CD14-positive monocyte (primary cell): ENCODE measurements at regions not wholly inside any gene's neighbourhood (a gene's known extent, or its start where the extent isn't known, plus 50 kb on each side); places are given as distances from the start of the nearest gene placed in this dataset.

Experiments
- DNase-seq, 3 donors: peaks; one replicate each; pipeline ENCODE4 v3.0.0-alpha.2; 2011 to 2022
- H2AFZ ChIP-seq: 2 replicates; pipeline ENCODE4 v1.6.0; 2012; ENCODE audit warnings: mild to moderate bottlenecking, low read depth, low read length, inconsistent platforms; ENCODE audit not compliant: insufficient read depth, poor library complexity, severe bottlenecking
- H3K27ac ChIP-seq, 2 donors: 1 replicate in 1 of 2; 2 replicates in 1 of 2; pipeline ENCODE4 v1.5.1; 2012 to 2013; ENCODE audit warnings: low read length in 2 of 2, control low read depth in 1 of 2, inconsistent platforms in 1 of 2, low read depth in 1 of 2, mild to moderate bottlenecking in 1 of 2
- H3K27me3 ChIP-seq, 2 donors: one replicate each; pipeline versions ENCODE4 v1.6.0 to v1.6.1; 2011 to 2013; ENCODE audit warnings: low read length in 2 of 2; ENCODE audit not compliant: control insufficient read depth in 2 of 2, insufficient read depth in 2 of 2
- H3K36me3 ChIP-seq, 2 donors: replicated peaks in 1 of 2; 1 replicate in 1 of 2; 2 replicates in 1 of 2; pipeline versions ENCODE4 v1.5.1 to v1.6.1; 2012 to 2013; ENCODE audit warnings: low read length in 2 of 2, control low read depth in 1 of 2, inconsistent platforms in 1 of 2, mild to moderate bottlenecking in 1 of 2; ENCODE audit not compliant: insufficient read depth in 2 of 2, control insufficient read depth in 1 of 2
- H3K4me1 ChIP-seq, 2 donors: 1 replicate in 1 of 2; 2 replicates in 1 of 2; pipeline versions ENCODE4 v1.5.1 to v1.6.1; 2012 to 2013; ENCODE audit warnings: low read length in 2 of 2, control low read depth in 1 of 2, inconsistent platforms in 1 of 2, mild to moderate bottlenecking in 1 of 2, moderate library complexity in 1 of 2; ENCODE audit not compliant: insufficient read depth in 2 of 2, control insufficient read depth in 1 of 2
- H3K4me2 ChIP-seq: replicated peaks from 2 replicates; pipeline ENCODE3; 2012; ENCODE audit warnings: low read length, moderate library complexity, mild to moderate bottlenecking; ENCODE audit not compliant: poor library complexity, severe bottlenecking; ENCODE audit errors: extremely low read depth
- H3K4me3 ChIP-seq, 3 experiments: fragments of 200-600 bp in 1 of 3; sonication (generic) in 1 of 3; replicated peaks in 1 of 3; 1 replicate in 2 of 3; 2 replicates in 1 of 3; pipeline ENCODE4 v1.5.1; 2011 to 2013; ENCODE audit warnings: low read length in 3 of 3, mild to moderate bottlenecking in 3 of 3, control low read depth in 2 of 3, low read depth in 2 of 3, inconsistent platforms in 1 of 3, moderate library complexity in 1 of 3
- H3K79me2 ChIP-seq: 2 replicates; pipeline ENCODE4 v1.6.0; 2012; ENCODE audit warnings: mild to moderate bottlenecking, control low read depth, inconsistent platforms, low read length, moderate library complexity; ENCODE audit not compliant: insufficient read depth
- H3K9ac ChIP-seq: 2 replicates; pipeline ENCODE4 v1.6.0; 2017; ENCODE audit warnings: low read length, mild to moderate bottlenecking; ENCODE audit not compliant: insufficient read depth, poor library complexity, severe bottlenecking
- H3K9me3 ChIP-seq, 2 donors: replicated peaks in 1 of 2; 1 replicate in 1 of 2; 2 replicates in 1 of 2; pipeline versions ENCODE4 v1.5.1 to v1.6.1; 2012 to 2013; ENCODE audit warnings: low read length in 2 of 2, control low read depth in 1 of 2; ENCODE audit not compliant: control insufficient read depth in 1 of 2, insufficient read depth in 1 of 2
- H4K20me1 ChIP-seq: 2 replicates; pipeline ENCODE4 v1.6.0; 2012; ENCODE audit warnings: mild to moderate bottlenecking, low read length, control low read depth, moderate library complexity; ENCODE audit not compliant: insufficient read depth
- H3K27ac Mint-ChIP-seq, 7 donors: one replicate each; pipeline ENCODE4 v1.8.0; 2020; ENCODE audit warnings: mild to moderate bottlenecking in 7 of 7, mixed read lengths in 7 of 7, moderate library complexity in 6 of 7, inconsistent platforms in 2 of 7
- H3K27me3 Mint-ChIP-seq, 3 donors: one replicate each; pipeline ENCODE4 v1.8.0; 2021 to 2022; ENCODE audit warnings: low read depth in 3 of 3, mild to moderate bottlenecking in 3 of 3, mixed read lengths in 3 of 3, moderate library complexity in 3 of 3, inconsistent platforms in 1 of 3
- H3K36me3 Mint-ChIP-seq, 2 donors: one replicate each; pipeline ENCODE4 v1.8.0; 2020; ENCODE audit warnings: mixed read lengths in 2 of 2, inconsistent platforms in 1 of 2, mild to moderate bottlenecking in 1 of 2
- H3K4me1 Mint-ChIP-seq: one replicate; pipeline ENCODE4 v1.8.0; 2020; ENCODE audit warnings: mild to moderate bottlenecking, mixed read lengths
- H3K4me3 Mint-ChIP-seq, 2 donors: one replicate each; pipeline ENCODE4 v1.8.0; 2020; ENCODE audit warnings: mild to moderate bottlenecking in 2 of 2, mixed read lengths in 2 of 2, moderate library complexity in 1 of 2
- H3K9me3 Mint-ChIP-seq, 7 donors: one replicate each; pipeline ENCODE4 v1.8.0; 2020 to 2022; ENCODE audit warnings: mixed read lengths in 7 of 7, mild to moderate bottlenecking in 6 of 7, moderate library complexity in 6 of 7, inconsistent platforms in 2 of 7
- WGBS: methylation state at CpG from one replicate; pipeline ENCODE4 v1.1.5; 2013; ENCODE audit warnings: missing lambda C conversion rate; ENCODE audit not compliant: insufficient coverage; 5-methylcytosine and 5-hydroxymethylcytosine counted together
- intact Hi-C, 2 donors: fragments of 100-400 bp; cut with micrococcal nuclease; formaldehyde crosslinking; loops; one replicate each; pipeline versions ENCODE4 v1.15.0 to v1.15.1; 2023
- TF ChIP-seq, protein P1 (sequence below): fragments of 200-600 bp; IDR thresholded peaks from one replicate; pipeline ENCODE4 v1.8.0; 2022; ENCODE audit warnings: antibody characterized with exemption, mild to moderate bottlenecking

DNA sequence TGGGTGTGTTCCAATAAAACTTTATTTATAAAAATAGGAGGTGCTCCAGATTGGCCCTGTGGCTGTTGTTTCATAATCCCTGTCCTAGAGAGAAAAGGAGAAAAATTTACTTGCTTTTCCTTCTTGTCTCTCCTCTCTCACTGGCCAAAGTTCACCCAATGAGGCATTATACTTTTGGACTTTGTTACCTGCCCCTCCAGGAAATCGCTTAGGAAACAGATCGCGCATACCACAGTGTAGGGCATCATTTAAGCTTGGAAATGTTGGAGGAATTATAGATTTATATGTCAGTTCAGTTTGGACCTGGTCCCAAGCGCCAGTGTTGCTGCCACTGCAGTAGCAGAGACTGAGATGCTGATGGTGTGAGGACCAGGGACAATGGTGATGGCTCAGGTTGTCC, 337.6 kb upstream of the NR3C2 start:
- Histone ChIP-seq H3K27ac (no peak overlapping the region), H3K4me1 (no peaks in the 10 kb centered on the region), H3K9me3 (peaks cover 3% of the 10 kb centered on the region in 2 donors), H3K9ac (no peak overlapping the region), H3K27me3 (no peaks in the 10 kb centered on the region), H2AFZ (no peak overlapping the region), H4K20me1 (no peaks in the 10 kb centered on the region), H3K4me3 (no peak overlapping the region), H3K79me2 (no peaks in the 10 kb centered on the region), H3K36me3 (no peaks in the 10 kb centered on the region), H3K4me2 (no peak overlapping the region)
- WGBS = 90% methylated on average over 4 of the region's 4 CpGs
- Mint-ChIP-seq H3K27ac (no peak overlapping the region), H3K27me3 (peaks cover 0 to 2% (median 1%) of the 10 kb centered on the region in 3 donors), H3K36me3 (no peaks in the 10 kb centered on the region), H3K4me3 (no peak overlapping the region), H3K9me3 (peaks cover 0 to 6% (median 2%) of the 10 kb centered on the region in 7 donors), H3K4me1 (no peaks in the 10 kb centered on the region)
- no peak for DNase-seq
- TF ChIP-seq, protein P1, sequence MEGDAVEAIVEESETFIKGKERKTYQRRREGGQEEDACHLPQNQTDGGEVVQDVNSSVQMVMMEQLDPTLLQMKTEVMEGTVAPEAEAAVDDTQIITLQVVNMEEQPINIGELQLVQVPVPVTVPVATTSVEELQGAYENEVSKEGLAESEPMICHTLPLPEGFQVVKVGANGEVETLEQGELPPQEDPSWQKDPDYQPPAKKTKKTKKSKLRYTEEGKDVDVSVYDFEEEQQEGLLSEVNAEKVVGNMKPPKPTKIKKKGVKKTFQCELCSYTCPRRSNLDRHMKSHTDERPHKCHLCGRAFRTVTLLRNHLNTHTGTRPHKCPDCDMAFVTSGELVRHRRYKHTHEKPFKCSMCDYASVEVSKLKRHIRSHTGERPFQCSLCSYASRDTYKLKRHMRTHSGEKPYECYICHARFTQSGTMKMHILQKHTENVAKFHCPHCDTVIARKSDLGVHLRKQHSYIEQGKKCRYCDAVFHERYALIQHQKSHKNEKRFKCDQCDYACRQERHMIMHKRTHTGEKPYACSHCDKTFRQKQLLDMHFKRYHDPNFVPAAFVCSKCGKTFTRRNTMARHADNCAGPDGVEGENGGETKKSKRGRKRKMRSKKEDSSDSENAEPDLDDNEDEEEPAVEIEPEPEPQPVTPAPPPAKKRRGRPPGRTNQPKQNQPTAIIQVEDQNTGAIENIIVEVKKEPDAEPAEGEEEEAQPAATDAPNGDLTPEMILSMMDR = no peak
- intact Hi-C loops = no loop called here

DNA sequence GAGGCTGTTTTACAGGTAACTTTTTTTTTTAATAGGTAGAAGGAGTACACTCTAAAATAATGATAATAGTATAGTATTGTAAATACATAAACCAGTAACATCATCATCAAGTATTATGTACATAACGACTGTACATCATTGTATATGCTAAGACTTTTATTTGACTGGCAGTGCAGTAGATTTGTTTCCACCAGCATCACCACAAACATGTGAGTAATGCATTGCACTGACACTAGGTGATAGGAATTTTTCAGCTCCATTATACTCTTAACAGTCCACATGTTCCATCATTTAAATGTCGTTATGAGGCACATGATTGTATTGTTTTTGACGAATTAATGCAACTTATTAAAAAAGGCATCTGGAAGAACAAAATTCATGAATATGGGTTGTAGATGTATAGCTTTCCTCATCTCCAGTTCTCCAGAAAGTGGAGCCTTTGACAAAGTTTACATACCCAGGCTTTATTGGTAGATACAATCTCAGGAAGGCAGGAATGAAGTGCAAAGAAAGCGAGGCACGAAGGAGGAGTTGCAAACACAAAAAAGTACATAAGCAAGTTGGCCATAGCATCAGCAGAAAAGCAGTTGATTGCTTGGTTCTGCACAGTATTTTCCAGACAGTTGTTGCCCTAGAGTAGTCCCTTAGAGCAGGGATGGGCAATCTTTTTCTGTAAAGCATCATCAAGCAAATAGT, 336.9 kb upstream of the NR3C2 start:
- peaks cover 0 to 6% (median 2%) of the 10 kb centered on the region in 7 donors for H3K9me3 Mint-ChIP-seq
- Histone ChIP-seq H2AFZ (no peak overlapping the region), H3K27me3 (no peaks in the 10 kb centered on the region), H3K4me1 (no peaks in the 10 kb centered on the region), H3K36me3 (no peaks in the 10 kb centered on the region), H4K20me1 (no peaks in the 10 kb centered on the region), H3K27ac (no peak overlapping the region), H3K9ac (no peak overlapping the region), H3K4me3 (no peak overlapping the region), H3K79me2 (no peaks in the 10 kb centered on the region), H3K4me2 (no peak overlapping the region), H3K9me3 (peaks cover 3% of the 10 kb centered on the region in 2 donors)
- H3K27ac Mint-ChIP-seq = no peak overlapping the region
- intact Hi-C loops = no loop called here
- H3K27me3 Mint-ChIP-seq = peaks cover 0 to 1% (median under 1%) of the 10 kb centered on the region in 3 donors
- no peaks in the 10 kb centered on the region for H3K36me3 Mint-ChIP-seq
- TF ChIP-seq, protein P1 = no peak
- H3K4me3 Mint-ChIP-seq = no peak overlapping the region
- WGBS = 100% methylated on average over 2 of the region's 5 CpGs
- no peaks in the 10 kb centered on the region for H3K4me1 Mint-ChIP-seq
- DNase-seq = no peak
